Activated naive CD4-positive, alpha-beta T cell treated with anti-CD3 and anti-CD28 coated beads for 36 hours (primary cell): ENCODE measurements at regions not wholly inside any gene's neighbourhood (a gene's known extent, or its start where the extent isn't known, plus 50 kb on each side); places are given as distances from the start of the nearest gene placed in this dataset.
"Not testable (repeated sequence)": the region's sequence is repeated elsewhere in the genome, so short reads cannot be mapped to it uniquely, and the experiment has no call there.

ENCODE experiments used
- CTCF ChIA-PET: fragments of 350-600 bp; sonication (Branson Sonifier 250); formaldehyde crosslinking; loops from one replicate; lab custom pipeline; 2021; ENCODE audit warnings: antibody characterized with exemption; lab: Charles Lee
- DNase-seq: peaks from one replicate; pipeline ENCODE4 v3.0.0-alpha.2; 2020
- H3K27ac Mint-ChIP-seq: one replicate; pipeline ENCODE4 v1.8.0; 2021; ENCODE audit warnings: mild to moderate bottlenecking, mixed read lengths
- H3K27me3 Mint-ChIP-seq: one replicate; pipeline ENCODE4 v1.8.0; 2021; ENCODE audit warnings: low read depth, mixed read lengths
- H3K36me3 Mint-ChIP-seq: one replicate; pipeline ENCODE4 v1.8.0; 2021; ENCODE audit warnings: low read depth, mixed read lengths
- H3K4me1 Mint-ChIP-seq: one replicate; pipeline ENCODE4 v1.8.0; 2021; ENCODE audit warnings: low read depth, mixed read lengths
- H3K4me3 Mint-ChIP-seq: one replicate; pipeline ENCODE4 v1.8.0; 2021; ENCODE audit warnings: mild to moderate bottlenecking, moderate library complexity, mixed read lengths
- H3K9me3 Mint-ChIP-seq: one replicate; pipeline ENCODE4 v1.8.0; 2021; ENCODE audit warnings: mixed read lengths
- intact Hi-C: fragments of 100-400 bp; cut with micrococcal nuclease; formaldehyde crosslinking; loops from one replicate; pipeline ENCODE4 v1.15.1; 2023

- H3K27ac Mint-ChIP-seq = no peak overlapping the region
- CTCF ChIA-PET = no interaction called here
- intact Hi-C loops = no loop called here
- H3K9me3 Mint-ChIP-seq = peaks cover 3% of the 10 kb centered on the region
- no peaks in the 10 kb centered on the region for H3K4me1 Mint-ChIP-seq
- no peak for DNase-seq
- no peaks in the 10 kb centered on the region for H3K36me3 Mint-ChIP-seq
- no peak overlapping the region for H3K4me3 Mint-ChIP-seq
- H3K27me3 Mint-ChIP-seq = no peaks in the 10 kb centered on the region
Observed at GRCh38 chr2:117308861-117309770, 505.4 kb upstream of the DDX18 start.

DNA sequence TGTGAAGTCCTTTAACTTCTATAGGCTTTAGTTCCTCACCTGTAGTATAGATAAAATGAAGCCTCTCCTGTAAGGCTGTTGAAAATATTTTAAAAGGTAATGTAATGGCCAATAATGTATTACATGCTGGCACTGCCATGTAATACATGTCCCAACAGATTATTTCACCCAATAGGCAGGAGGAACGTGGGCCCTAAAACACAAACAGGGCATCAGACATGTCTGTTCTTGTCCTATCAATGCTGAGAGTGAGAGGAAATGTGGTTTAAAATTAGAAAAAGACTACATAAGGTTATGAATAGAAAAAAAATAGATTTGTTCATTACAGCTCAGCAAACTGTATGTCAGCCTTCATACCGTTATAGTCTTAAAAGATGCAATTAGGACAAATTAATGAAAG, 492.7 kb upstream of the DDX18 start:
- no peaks in the 10 kb centered on the region for H3K36me3 Mint-ChIP-seq
- no peaks in the 10 kb centered on the region for H3K27me3 Mint-ChIP-seq
- no peaks in the 10 kb centered on the region for H3K4me1 Mint-ChIP-seq
- H3K27ac Mint-ChIP-seq = no peak overlapping the region
- intact Hi-C loops = no loop called here
- CTCF ChIA-PET = no interaction called here
- no peak overlapping the region for H3K4me3 Mint-ChIP-seq
- no peak for DNase-seq
- H3K9me3 Mint-ChIP-seq = peaks cover 9% of the 10 kb centered on the region

DNA sequence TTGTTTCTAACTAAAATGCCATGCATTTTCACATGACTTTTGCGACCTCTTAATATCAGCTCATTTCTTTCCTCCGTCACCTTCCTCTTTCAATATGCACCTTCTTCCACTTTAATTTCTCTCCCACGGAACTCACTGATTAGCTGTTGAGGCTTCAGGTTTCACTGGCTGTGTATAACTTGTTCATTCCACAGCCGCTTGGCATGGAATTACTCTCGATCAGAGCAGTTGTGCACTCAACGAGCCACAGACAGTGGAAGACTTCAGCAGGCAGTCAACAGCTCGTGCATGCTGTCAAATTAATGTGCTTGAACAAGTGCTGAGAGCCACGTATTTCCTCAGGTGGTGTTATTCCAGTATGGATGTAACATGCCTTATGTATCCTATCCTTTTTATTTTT, 491.2 kb upstream of the DDX18 start:
- CTCF ChIA-PET = no interaction called here
- intact Hi-C loops = no loop called here

DNA sequence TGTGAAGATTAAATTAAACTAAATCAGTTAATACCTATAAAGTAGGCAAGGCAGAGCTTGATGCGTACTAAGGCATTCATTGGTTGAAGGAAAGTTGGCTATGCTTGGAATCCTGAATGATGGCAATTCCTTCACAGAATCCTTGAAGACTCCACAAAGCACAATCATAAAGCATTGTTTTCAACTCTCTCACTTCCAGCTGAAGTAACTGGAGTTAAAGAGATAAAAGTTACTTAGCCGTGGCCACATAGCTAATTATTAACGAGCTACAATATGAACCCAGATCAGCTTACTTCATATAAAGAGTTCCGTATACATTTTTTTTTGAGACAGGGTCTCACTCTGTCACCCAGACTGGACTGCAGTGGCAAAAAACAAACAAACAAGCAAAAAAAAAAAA, 483.9 kb upstream of the DDX18 start:
- no peak for DNase-seq
- H3K27ac Mint-ChIP-seq = no peak overlapping the region
- H3K27me3 Mint-ChIP-seq = no peaks in the 10 kb centered on the region
- intact Hi-C loops = no loop called here
- no peaks in the 10 kb centered on the region for H3K36me3 Mint-ChIP-seq
- H3K4me3 Mint-ChIP-seq = no peak overlapping the region
- CTCF ChIA-PET = no interaction called here
- H3K9me3 Mint-ChIP-seq = no peaks in the 10 kb centered on the region
- H3K4me1 Mint-ChIP-seq = no peaks in the 10 kb centered on the region

More for the DNA sequence above, 491.2 kb upstream of the DDX18 start:
- peaks cover 7% of the 10 kb centered on the region for H3K9me3 Mint-ChIP-seq
- no peak overlapping the region for H3K4me3 Mint-ChIP-seq
- no peaks in the 10 kb centered on the region for H3K36me3 Mint-ChIP-seq
- no peak for DNase-seq
- no peak overlapping the region for H3K27ac Mint-ChIP-seq
- no peaks in the 10 kb centered on the region for H3K4me1 Mint-ChIP-seq
- no peaks in the 10 kb centered on the region for H3K27me3 Mint-ChIP-seq

DNA sequence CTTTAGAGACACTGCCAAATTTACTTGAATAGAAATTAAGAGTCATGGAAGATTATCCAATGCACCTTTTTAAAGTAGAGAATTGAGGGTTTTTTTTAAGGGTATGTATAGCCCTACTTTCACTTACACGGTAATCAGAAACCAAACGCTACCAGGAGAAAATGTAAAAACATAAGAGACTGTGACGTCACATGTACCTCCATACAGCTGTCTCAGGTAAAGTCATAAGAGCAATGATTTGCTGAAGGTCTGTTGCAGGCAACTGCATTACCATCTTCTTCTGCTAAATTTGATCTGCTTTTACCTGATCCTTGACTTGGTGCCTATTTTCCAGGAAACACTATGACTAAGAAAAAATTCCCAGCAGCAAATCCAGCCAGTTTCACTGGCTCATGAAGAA, 478.5 kb upstream of the DDX18 start:
- DNase-seq = no peak
- H3K36me3 Mint-ChIP-seq = no peaks in the 10 kb centered on the region
- CTCF ChIA-PET = no interaction called here
- H3K4me1 Mint-ChIP-seq = no peaks in the 10 kb centered on the region
- peaks cover under 1% of the 10 kb centered on the region for H3K9me3 Mint-ChIP-seq
- intact Hi-C loops = no loop called here
- H3K4me3 Mint-ChIP-seq = no peak overlapping the region
- no peaks in the 10 kb centered on the region for H3K27me3 Mint-ChIP-seq
- no peak overlapping the region for H3K27ac Mint-ChIP-seq

GRCh38 chr2:117336496-117336895, 478.0 kb upstream of the DDX18 start:
- no peaks in the 10 kb centered on the region for H3K27me3 Mint-ChIP-seq
- H3K4me1 Mint-ChIP-seq = no peaks in the 10 kb centered on the region
- H3K4me3 Mint-ChIP-seq = no peak overlapping the region

DNA sequence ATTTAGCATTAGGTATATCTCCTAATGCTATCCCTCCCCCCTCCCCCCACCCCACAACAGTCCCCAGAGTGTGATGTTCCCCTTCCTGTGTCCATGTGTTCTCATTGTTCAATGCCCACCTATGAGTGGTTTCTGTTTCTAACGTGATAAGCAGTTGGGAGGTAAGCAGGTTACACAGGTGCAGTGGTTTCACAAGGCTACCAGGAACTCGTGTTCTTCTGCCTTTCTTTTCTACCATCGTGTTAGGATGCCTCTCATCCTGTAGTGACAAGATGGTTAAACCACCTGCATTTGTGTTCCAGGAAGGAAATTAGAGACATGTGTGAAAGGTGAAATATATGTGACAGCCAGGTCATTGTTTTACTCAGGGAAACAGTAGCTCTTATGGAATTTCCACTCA, 476.5 kb upstream of the DDX18 start:
- H3K27ac Mint-ChIP-seq, intact Hi-C loops, H3K4me1 Mint-ChIP-seq, H3K9me3 Mint-ChIP-seq, H3K27me3 Mint-ChIP-seq, H3K4me3 Mint-ChIP-seq, CTCF ChIA-PET, DNase-seq, H3K36me3 Mint-ChIP-seq: not testable (repeated sequence)

More at GRCh38 chr2:117336496-117336895, 478.0 kb upstream of the DDX18 start:
- H3K9me3 Mint-ChIP-seq = peaks cover 3% of the 10 kb centered on the region
- intact Hi-C loops = no loop called here
- no peaks in the 10 kb centered on the region for H3K36me3 Mint-ChIP-seq
- DNase-seq = no peak
- CTCF ChIA-PET = no interaction called here
- H3K27ac Mint-ChIP-seq = no peak overlapping the region

GRCh38 chr2:117339980-117340379, 474.5 kb upstream of the DDX18 start:
- Mint-ChIP-seq H3K9me3 (peaks cover 3% of the 10 kb centered on the region), H3K27ac (no peak overlapping the region), H3K36me3 (no peaks in the 10 kb centered on the region), H3K4me3 (no peak overlapping the region), H3K4me1 (no peaks in the 10 kb centered on the region), H3K27me3 (no peaks in the 10 kb centered on the region)
- no peak for DNase-seq
- CTCF ChIA-PET = no interaction called here
- intact Hi-C loops = no loop called here

GRCh38 chr2:117341690-117342089, 472.8 kb upstream of the DDX18 start:
- peaks cover 6% of the 10 kb centered on the region for H3K9me3 Mint-ChIP-seq
- no peaks in the 10 kb centered on the region for H3K36me3 Mint-ChIP-seq
- intact Hi-C loops = no loop called here
- CTCF ChIA-PET = no interaction called here
- H3K27ac Mint-ChIP-seq = no peak overlapping the region
- no peaks in the 10 kb centered on the region for H3K27me3 Mint-ChIP-seq
- H3K4me1 Mint-ChIP-seq = no peaks in the 10 kb centered on the region
- no peak overlapping the region for H3K4me3 Mint-ChIP-seq
- DNase-seq = no peak

- Mint-ChIP-seq H3K27ac (no peak overlapping the region), H3K4me1 (no peaks in the 10 kb centered on the region), H3K36me3 (no peaks in the 10 kb centered on the region), H3K4me3 (no peak overlapping the region), H3K27me3 (no peaks in the 10 kb centered on the region), H3K9me3 (peaks cover 6% of the 10 kb centered on the region)
- intact Hi-C loops = no loop called here
- DNase-seq = no peak
- CTCF ChIA-PET = no interaction called here
Observed at GRCh38 chr2:117342415-117342814, 472.1 kb upstream of the DDX18 start.

- H3K27ac Mint-ChIP-seq = no peak overlapping the region
- H3K4me3 Mint-ChIP-seq = no peak overlapping the region
- H3K36me3 Mint-ChIP-seq = no peaks in the 10 kb centered on the region
- no peaks in the 10 kb centered on the region for H3K27me3 Mint-ChIP-seq
- H3K9me3 Mint-ChIP-seq = peaks cover 7% of the 10 kb centered on the region
- DNase-seq = no peak
- CTCF ChIA-PET = no interaction called here
- H3K4me1 Mint-ChIP-seq = no peaks in the 10 kb centered on the region
- intact Hi-C loops = no loop called here
Observed at GRCh38 chr2:117349687-117350086, 464.8 kb upstream of the DDX18 start.

DNA sequence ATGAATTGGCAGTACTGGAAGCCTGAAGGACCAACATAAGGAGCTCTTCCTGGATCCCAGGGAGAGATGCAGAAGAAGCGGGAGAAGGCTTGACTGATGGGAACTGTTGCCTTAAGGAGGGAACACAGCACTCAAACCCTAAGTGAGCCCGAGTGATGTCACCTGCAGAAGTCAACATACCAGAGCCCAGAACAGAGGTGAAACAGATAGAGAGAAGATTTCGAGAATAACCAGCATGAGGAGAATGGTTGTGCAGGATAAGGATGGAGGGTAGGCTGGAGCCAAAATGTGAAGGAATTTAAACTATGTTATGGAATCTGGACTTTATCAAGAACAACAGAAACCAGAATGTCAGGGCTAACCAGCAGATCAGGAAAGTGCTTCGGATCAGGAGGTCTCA, 463.1 kb upstream of the DDX18 start:
- Mint-ChIP-seq H3K36me3 (no peaks in the 10 kb centered on the region), H3K27ac (no peak overlapping the region), H3K4me3 (no peak overlapping the region), H3K4me1 (no peaks in the 10 kb centered on the region), H3K27me3 (no peaks in the 10 kb centered on the region), H3K9me3 (peaks cover 3% of the 10 kb centered on the region)
- intact Hi-C loops = no loop called here
- CTCF ChIA-PET = no interaction called here
- DNase-seq = no peak

DNA sequence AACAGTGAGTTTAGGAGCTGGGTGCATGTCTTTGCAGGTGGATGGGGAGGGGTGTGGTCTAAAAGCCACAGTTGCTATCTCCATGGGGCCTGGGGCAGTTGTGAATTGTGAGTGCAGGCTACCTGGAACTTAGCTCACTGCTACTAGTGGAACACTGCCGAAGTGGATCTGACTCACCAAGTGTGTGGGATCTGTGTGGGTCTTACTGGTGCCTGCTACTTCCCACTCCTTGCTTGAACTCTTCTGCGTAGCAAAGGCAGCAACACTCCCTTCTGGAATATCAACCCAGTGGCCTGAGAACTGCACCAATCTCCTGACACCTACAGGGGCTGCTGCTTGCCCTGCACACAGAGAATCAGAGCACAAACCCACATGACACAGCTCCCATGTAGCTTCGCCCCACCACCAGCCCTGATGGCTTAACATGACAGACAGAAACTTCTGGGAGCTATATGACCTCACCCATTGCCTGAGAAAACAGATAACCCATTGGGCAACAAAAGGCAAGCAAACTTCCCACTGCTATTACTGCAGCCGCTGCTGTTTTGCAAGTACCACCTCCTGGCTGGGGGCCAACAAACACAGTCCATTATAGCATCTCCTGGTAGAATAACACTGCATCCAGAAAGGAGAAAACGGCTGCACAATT, 455.1 kb upstream of the DDX18 start:
- CTCF ChIA-PET = no interaction called here
- Mint-ChIP-seq H3K4me3 (no peak overlapping the region), H3K36me3 (no peaks in the 10 kb centered on the region), H3K27ac (no peak overlapping the region), H3K4me1 (no peaks in the 10 kb centered on the region), H3K9me3 (peaks cover 4% of the 10 kb centered on the region), H3K27me3 (no peaks in the 10 kb centered on the region)
- intact Hi-C loops = no loop called here
- no peak for DNase-seq
